ENCODE measurements at regions not wholly inside any gene's neighbourhood (a gene's known extent, or its start where the extent isn't known, plus 50 kb on each side); places are given as distances from the start of the nearest gene placed in this dataset.
A peak's percentile ranks its signal among the peaks of the same experiment; 100 is the strongest.

- DNase-seq, result no peak
These were observed 232.0 kb downstream of the BTG1 start for GRCh38 chr12:91913651-91914050.

- no peak for DNase-seq
These were observed 232.5 kb downstream of the BTG1 start for GRCh38 chr12:91913124-91913523.

- no peak for DNase-seq
These were observed 233.5 kb downstream of the BTG1 start for GRCh38 chr12:91912178-91912577.

GRCh38 chr12:91910871-91911388 is 234.7 kb downstream of the BTG1 start:
- peak in 1 of 3 experiments; percentile 30 for DNase-seq

- DNase-seq, result no peak
These were observed 242.6 kb downstream of the BTG1 start for GRCh38 chr12:91902860-91903683.

- no peak for DNase-seq
These were observed 244.1 kb downstream of the BTG1 start for GRCh38 chr12:91901381-91902074.

GRCh38 chr12:91900971-91901370 is 244.7 kb downstream of the BTG1 start:
- no peak for DNase-seq

GRCh38 chr12:91899056-91899455 is 246.6 kb downstream of the BTG1 start:
- no peak for DNase-seq

GRCh38 chr12:91897025-91897515 is 248.6 kb downstream of the BTG1 start:
- DNase-seq, result no peak

GRCh38 chr12:91896286-91897024 is 249.2 kb downstream of the BTG1 start:
- DNase-seq, result no peak

GRCh38 chr12:91894911-91895310 is 250.7 kb downstream of the BTG1 start:
- DNase-seq, result no peak

- no peak for DNase-seq
These were observed 252.2 kb downstream of the BTG1 start for GRCh38 chr12:91893476-91893875.

- no peak for DNase-seq
These were observed 253.4 kb downstream of the BTG1 start for GRCh38 chr12:91892081-91892855.

GRCh38 chr12:91890742-91891141 is 254.9 kb downstream of the BTG1 start:
- DNase-seq, result peak in 1 of 3 experiments; percentile 36

- DNase-seq, result no peak
These were observed 255.7 kb downstream of the BTG1 start for GRCh38 chr12:91889910-91890309.

- DNase-seq, result no peak
These were observed 256.6 kb downstream of the BTG1 start for GRCh38 chr12:91889059-91889458.

GRCh38 chr12:91887957-91888356 is 257.7 kb downstream of the BTG1 start:
- no peak for DNase-seq

GRCh38 chr12:91885851-91886731 is 259.6 kb downstream of the BTG1 start:
- DNase-seq, result no peak

- no peak for DNase-seq
These were observed 261.4 kb downstream of the BTG1 start for GRCh38 chr12:91884230-91884629.

GRCh38 chr12:91883811-91884210 is 261.8 kb downstream of the BTG1 start:
- DNase-seq, result no peak

GRCh38 chr12:91882910-91883309 is 262.7 kb downstream of the BTG1 start:
- DNase-seq, result no peak

Data from NCI-H1417 (cell line).